GM18499 (cell line): ENCODE measurements at regions not wholly inside any gene's neighbourhood (a gene's known extent, or its start where the extent isn't known, plus 50 kb on each side); places are given as distances from the start of the nearest gene placed in this dataset.
"Not testable (repeated sequence)": the region's sequence is repeated elsewhere in the genome, so short reads cannot be mapped to it uniquely, and the experiment has no call there.

ENCODE experiments used
- ATAC-seq: cut with Tn5 transposase; IDR thresholded peaks from one replicate; pipeline ENCODE4 v1.9.1; 2021; ENCODE audit warnings: moderate number of reproducible peaks; ENCODE audit not compliant: insufficient read depth, unreplicated experiment

DNA sequence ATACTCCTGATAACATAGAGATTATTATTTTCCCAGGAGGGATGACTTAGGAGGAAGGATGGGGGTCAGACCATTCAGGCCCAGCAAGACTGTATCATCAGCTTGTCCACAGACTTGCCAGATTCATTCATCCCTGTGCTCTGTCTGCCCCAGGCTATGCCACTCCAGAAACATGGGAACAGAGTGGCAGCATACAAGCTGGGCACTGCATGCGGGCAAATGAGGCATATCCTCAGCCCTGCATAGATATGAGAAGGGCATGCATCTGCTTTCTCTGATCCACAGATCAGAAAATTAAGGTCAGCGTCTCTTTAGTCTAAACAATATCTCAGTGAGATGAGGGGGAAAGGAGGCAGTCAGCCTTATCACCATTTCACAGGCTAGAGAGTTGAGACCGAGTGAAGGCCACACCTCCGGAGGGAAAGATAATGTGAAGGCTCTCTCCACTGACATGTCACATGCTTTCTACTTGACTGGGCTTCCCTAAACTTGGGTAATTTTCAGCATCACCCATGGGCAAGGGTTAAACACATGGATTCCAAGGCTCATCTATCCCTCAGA is 140.5 kb downstream of the TFAP2B start:
- no peak for ATAC-seq

DNA sequence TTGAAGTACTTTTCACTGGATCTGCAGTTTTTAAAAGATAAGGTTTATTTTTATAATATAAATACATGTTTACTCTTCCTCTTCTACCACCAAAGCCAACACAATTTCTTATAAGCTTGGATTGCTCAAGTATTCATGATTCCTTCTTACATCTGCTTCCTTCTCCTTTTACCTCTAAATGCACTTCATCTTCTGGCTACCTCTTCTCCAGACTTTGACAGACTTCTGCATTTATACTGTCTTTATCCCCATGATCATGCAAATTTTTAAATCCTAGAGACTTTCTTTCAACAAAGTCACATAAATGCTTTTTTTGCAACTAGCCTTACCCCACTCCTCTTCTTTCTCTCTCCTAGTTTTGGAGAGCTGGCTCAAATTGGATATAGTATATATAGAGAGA is 142.9 kb downstream of the TFAP2B start:
- no peak for ATAC-seq

DNA sequence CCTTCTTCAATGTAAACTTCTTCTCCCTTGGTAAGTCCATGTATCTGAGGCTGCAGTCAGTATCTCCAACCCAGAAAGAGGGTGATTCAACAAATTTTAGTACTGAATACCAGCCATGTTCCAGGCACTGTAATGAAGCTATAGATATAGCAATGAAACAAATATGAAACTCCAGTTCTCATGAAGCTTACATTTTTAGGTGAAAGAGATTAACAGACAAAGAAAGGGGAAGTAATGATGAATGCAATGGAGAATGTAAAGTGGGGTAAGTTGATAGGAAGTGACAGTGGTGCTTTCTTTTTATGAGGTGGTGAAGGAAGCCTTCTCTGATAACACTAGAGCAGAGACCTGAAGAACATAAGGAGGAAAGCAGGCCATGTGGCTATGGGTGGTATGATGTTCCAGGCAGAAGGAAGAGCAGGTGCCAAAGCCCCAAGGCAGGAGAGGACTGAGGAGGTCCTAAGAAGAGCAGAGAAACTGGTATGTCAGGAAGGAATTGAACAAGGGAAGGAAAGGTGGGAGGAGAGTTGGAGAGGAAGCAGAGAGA is 143.6 kb downstream of the TFAP2B start:
- no peak for ATAC-seq

DNA sequence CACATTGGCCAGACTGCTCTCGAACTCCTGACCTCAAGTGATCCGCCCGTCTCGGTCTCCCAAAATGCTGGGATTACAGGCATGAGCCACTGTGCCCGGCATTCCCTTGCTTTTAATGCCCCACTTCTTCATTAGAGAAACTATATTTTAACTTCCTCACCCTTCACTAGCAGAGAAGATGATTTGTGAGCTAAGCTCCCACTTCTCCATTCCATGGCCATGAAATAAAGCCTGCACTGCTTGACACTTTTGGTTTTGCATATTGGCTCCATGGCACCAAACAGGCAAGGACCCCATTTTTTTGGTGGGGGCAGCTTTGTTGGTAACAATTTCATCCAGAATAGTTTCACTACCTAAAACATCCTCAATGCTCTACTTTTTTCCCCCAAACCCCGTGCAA is 145.3 kb downstream of the TFAP2B start:
- no peak for ATAC-seq

DNA sequence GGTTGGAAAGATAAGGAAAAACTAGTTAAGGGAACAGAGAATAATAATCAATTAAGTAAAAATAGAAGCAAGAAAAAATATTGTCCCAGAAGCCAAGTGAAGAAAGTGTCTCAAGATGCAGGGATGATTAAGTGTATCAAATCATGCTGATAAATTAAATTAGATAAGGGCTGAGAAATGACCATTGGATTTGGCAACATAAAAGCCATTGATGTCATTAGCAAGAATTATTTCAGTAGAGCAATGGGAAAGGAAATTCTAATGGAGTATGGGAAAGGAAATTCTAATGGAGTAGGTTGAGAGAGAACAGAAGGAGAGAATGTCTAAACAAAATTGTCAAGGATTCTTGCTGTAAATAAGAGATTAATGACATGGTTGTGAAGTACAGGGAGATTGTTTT is 146.8 kb downstream of the TFAP2B start:
- ATAC-seq = no peak

DNA sequence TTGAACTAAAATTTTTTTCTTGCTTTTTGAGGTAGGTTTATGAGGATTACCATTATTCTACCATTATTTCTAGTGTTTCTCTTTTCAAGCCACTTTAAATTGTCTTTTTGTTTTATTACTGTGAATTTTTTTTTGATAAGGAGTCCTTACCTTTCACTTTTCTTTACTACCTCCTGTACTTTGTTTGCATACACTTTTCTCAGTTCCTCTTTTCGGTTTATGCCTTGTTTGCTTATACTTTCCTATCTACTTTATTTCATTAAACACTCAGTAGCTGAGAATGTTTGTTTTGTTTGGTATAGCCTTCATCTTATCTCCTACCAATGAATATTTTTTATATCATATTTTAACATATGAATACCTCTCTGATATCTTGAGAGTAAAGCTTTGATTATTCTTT is 147.9 kb downstream of the TFAP2B start:
- peak; percentile 96 for ATAC-seq

DNA sequence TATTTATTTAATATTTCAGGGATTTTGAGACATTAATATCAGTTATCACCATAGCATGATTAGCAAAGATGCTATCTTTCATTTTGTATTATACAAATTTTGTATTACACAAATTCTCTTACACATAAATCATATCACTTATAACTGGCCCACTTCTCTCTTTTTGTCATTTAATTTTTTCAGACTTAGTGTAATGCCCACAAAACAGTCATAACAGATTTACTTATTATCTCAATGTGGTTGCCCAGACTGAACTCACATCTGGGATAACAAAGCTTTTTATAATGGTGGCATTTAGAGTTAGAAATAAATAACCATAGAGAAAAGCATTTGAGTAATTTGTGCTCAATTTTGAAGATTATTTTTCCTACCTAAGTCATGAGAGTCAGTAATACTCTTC is 148.3 kb downstream of the TFAP2B start:
- ATAC-seq = no peak

DNA sequence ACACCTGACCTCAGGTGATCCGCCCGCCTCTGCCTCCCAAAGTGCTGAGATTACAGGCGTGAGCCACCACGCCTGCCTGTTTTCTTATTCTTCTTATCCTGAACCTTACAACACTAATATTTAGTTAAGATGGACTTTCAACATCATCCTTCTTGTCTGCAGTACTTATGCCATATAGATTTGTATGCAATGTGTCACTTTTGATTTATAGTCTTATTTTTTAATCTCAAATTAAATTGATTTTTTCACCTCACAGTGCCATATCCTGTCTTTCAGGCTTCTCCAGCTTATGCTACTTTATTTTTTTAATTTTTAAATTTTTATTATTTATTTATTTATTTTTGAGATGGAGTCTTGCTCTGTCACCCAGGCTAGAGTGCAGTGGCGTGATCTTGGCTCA is 149.6 kb downstream of the TFAP2B start:
- not testable (repeated sequence) for ATAC-seq

DNA sequence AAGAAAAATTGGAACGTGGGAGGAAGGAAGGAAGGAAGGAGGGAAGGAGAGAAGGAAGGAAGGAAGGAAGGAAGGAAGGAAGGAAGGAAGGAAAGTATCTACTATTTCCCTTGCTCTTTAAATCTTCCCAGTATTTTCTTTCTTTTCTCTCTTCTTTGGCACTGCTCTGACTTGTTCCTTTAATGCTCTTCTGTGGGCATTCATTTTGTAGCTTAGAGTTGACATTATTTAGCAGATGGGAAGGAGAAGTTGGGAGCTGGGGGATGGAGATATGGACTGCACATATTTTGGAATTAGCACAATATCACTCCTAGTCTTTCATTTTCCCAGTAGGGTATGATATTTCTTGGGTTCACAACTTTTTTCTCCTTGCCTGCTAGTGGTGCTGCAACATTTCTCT is 152.2 kb downstream of the TFAP2B start:
- ATAC-seq = no peak

DNA sequence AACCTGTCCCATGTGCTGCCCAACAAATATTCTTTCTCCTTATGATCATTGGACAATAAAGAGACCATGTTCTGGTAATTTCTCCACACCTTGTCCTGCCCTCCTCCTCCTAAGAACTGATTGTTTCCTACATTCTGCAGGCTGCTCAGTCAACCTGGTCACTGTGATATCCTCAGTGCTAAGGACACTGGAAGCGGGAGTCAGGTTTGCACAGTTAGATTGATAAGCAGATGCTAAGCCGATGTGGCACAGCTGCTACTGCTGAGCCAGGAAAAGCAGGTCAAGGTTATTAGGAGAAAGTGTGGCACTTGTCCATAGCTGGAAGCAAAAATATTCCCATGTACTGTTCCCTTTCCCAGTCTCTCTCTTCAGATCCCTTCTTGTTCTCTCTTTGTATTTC is 154.8 kb downstream of the TFAP2B start:
- ATAC-seq = no peak

DNA sequence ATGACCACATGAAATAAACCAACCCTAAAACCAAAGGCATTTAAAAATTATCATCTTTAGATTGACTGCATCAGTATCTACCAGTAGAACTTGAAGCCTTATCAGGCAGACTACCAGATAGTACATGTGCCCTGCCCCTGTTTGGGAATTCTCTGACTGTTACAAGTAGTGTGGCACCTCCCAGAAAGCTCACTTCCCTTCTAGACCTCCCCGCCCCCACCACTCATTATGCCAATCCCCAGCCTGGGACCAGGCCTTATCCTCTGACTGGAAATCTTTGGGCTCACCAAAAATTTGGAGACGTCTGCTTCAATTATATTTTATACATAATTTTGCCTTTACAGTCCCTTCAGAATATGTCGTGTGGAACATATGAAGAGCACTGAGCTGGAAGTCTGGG is 155.6 kb downstream of the TFAP2B start:
- ATAC-seq = no peak

DNA sequence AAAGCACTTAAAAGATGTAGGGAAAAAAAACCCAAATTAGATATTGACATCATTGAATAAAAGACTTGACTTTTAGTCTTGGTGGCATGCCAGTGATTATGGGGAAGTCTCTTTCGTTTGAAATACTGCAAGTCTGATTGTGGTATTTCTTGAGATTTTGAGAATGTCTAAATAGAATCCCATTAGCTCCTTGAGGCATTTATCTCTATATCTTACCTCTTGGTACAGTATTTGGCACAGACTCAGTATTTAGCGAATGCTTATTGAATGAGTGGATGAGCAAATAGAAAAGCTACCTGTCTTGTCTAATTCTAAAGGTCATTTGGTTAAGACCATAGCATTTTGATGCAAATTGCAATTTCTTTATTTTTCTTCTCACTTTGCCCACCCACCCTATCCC is 156.5 kb downstream of the TFAP2B start:
- ATAC-seq = no peak

DNA sequence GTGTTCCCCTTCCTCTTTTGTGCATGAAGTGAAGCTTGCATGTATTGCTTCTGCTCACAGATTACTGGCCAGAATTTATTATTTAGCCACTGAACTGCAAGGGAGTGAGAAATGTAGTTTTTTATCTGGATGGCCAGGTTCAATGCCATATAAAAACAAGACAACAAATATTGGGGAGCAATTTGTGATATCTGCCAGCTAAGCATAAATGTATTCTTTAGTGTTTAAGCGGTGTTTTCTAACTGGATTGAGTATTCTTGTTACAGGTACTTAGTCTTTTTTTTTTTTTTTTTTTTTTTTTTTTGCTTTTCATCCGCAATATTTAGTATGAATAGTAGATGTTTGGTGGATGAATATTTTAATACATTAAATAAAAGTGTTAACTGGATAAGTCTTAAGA is 158.2 kb downstream of the TFAP2B start:
- no peak for ATAC-seq

DNA sequence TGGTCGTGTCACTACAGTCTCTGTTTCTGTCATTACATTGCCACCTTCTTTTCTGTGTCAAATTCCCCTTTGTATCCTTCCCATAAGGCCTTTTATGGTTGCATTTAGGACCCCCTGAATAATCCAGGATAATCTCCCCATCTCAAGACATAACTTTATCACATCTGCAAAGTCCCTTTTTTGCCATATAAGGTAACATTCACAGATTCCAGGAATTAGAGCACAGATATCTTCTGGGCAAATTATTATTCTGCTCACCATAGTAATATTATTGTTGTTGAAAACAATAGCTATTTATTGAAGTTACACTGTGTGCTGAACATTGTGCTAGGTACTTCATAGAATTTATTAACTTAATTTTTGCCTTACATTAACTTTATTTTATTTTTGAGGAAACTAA is 159.1 kb downstream of the TFAP2B start:
- no peak for ATAC-seq

DNA sequence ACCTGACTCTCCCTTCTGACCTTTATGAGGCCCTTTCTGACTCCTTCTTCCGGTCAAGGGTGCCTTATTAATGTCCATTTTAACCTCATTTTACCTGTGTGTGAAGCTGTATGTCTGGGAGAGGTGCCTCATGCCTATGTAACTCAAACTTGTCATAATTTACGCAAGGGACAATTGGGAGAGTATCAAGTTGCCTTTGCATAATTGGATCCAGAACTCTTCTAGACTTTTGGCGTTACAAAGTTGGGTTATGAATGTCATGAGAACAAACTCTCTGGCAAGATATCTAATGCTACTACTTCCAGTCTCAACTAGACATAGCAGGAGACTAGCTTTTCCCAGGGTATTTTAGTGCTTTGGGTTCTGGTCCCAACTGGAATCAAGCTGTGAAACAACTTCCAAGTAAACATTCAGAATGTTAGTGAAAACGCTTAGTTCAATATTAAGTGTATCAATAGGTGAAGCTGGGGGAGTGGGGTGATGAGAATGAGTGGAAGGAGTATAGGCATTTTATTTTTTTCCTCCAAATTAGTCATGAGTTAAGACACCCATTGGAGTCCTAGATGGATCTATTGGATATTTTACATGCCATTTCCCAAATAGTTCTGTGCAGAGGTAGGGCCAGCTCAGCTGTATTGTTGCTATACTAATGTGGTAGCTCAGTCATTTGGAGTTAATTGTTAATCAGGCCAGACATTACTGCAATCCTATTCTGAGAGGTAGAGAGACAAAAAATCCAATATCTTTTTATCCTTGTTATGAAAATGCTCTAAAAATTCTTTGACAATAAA is 159.9 kb downstream of the TFAP2B start:
- ATAC-seq = no peak

DNA sequence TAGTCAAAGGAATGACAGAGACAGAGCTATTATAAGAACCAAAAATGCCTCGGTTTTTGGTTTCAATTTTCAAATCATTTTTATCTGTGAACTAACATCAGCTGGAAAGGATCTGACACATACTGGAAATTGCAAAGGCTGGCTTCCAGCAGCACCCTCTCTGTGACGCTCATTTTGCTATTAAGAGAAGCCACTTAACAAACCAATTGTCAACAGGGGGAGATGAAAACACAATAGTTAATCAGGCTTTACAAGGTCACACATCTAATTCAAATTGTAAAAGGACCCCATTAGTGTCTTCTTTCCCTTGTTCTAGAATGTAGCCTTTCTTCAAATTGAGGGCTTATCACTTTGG is 160.5 kb downstream of the TFAP2B start:
- no peak for ATAC-seq

DNA sequence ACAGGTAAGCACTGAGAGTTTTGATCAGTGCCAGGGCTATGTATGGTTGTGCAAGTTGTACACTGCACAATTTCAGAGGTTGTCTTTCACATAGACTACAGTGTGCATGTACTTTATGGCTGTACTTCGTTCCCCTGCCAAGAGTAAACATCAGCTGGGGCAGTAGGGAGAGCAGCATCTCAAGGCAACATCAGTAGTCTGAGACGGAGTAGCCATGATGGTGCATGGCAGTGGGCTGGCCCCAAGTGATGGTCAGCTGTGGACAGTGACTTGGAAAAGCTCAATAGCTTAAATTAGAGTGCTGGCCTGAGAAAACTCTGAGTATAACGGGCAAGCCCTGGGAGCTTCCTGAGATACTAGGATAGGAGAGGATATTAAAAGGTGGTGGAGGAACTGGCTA is 165.5 kb downstream of the TFAP2B start:
- no peak for ATAC-seq

DNA sequence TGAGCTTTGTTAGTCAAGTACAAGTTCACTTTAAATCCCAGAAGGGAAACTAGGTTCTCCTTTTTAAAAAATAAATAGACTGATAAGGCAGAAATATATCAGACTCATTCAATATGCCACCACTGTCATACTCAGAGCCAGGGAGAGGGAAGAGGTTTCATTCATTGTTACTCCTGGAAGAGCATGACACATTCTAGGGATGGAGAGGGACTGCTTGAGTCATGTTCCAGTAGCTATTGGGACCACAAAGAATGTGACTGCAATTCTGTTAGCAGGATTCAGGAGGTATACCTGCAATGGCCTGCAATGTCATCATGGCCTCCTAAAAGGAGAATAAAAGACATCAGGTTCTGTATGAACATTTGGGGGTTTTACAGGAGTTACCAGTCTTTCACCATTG is 167.6 kb downstream of the TFAP2B start:
- no peak for ATAC-seq

DNA sequence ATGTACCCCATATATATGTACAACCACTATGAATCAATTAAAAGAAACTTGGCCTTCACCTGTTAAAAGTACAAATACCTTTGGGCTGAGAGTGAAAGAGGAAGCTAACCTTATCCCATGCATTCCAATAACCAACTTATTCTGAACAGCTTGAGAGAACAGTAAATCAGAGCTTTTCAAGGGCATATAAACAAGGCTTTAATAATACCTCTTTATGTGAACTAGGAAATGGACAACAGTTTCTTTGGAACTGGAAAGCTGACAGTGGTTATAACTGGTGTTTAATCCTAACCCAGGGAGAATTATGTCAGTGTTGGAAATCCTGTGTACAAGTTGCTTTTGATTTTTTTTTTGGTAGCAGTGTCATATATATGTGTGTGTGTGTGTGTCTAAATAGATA is 170.5 kb downstream of the TFAP2B start:
- no peak for ATAC-seq

DNA sequence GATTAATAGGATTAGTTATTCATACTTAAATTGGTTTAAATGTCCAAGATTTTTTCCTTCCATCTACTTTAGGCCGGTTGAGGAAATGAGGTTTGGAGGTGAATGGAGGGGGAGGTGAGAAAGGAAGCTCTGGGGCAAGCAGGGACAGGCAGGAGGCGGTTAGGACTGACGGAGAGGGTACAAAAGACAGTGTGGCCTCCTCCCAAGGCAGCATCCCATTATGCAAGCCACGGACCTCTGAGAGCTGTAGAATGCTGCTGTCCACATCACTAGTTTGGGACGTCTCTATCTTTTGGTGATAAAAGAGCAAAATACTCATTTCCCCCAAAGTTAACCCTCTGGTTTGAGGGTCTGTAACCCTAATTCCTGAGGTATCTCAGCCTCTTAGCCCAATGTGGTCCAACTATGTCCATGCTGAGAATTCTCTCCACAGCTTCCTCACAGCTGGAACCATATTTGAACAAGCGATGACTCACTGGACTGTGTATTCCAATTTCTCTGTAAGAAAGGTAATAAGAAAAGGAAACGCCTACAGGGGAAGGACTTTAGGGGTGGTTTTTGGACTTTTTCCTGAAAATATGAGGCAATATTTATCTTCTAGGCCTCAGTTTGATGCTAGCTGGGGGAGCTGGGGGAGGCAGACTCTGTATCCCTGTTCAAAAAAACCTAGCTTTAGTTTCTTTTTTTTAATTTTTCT is 172.2 kb downstream of the TFAP2B start:
- ATAC-seq = no peak

DNA sequence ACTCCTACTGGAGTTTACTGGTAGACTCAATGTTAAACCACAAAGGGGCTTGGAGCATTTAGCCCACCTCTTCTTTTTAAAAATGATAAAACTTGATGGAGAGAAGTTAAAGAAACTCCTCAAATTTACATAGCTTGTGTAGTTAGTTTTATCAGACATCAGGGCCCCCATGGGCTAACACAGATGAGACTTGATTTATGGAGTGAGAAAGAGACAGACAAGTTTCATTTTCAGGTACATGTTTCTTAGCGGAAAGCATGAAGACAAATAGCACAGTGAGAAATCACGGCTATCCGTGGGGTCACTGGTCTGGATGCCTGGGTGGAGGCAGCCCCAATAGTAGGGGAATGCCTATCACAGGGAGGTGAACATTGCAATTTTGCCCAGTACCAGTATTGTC is 173.6 kb downstream of the TFAP2B start:
- ATAC-seq = no peak
